ENCODE measurements at regions not wholly inside any gene's neighbourhood (a gene's known extent, or its start where the extent isn't known, plus 50 kb on each side); places are given as distances from the start of the nearest gene placed in this dataset.
A peak's percentile ranks its signal among the peaks of the same experiment; 100 is the strongest.
"Not testable (repeated sequence)": the region's sequence is repeated elsewhere in the genome, so short reads cannot be mapped to it uniquely, and the experiment has no call there.

- DNase-seq: no peak
Observed at GRCh38 chr1:55801481-55801880, 586.3 kb upstream of the USP24 start.

DNA sequence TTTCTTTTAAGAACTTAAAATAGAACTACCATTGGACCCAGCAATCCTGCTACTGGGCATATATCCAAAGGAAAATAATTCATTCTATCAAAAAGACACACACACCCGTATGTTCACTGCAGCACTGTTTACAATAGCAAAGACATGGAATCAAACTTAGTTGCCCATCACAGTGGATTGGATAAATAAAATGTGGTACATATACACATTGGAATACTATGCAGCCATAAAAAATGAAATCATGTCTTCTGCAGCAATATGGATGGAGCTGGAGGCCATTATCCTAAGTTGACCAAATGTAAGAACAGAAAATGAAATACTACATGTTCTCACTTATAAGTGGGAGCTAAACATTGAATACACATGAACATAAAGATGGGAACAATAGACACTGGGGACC lies 585.3 kb upstream of the USP24 start:
- no peak for DNase-seq

- no peak for DNase-seq
Observed at GRCh38 chr1:55793856-55794255, 578.7 kb upstream of the USP24 start.

DNA sequence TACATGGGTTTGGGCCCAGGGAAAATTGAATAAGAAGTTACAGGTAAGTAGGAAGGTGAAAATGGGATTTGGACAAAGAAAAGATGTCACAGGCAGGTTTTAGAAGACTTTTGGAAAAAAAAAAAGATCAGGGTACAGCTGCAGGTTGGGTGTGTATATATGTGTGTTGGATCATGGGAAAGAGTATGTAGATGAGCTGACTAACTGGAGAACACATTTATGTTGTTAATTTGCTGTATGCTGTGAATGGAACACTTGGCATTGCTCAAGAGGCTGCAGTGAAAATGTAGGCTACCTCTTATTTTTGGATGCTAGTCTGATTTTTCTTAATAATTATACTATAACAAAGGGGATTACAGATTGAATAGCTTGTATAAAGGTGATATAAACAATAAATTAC lies 577.7 kb upstream of the USP24 start:
- no peak for DNase-seq

DNA sequence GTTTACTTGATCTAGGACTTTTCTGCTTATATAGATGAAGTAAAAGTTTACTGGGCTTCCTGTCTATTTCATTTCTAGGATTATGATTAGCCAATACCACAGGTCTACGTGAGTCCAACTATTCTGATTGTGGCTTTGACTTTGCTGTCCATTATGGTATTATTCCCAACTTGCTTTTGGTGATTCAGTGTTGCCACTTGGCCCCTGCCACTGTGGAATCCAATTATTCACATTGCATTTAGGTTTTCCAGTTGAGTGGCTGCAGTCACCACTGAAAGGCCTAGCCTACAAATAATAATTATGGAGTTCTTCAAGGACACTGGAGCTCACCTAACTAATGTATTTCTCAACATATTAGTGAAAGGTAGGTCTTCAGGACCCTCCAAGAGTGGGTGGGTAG lies 574.3 kb upstream of the USP24 start:
- DNase-seq: no peak

DNA sequence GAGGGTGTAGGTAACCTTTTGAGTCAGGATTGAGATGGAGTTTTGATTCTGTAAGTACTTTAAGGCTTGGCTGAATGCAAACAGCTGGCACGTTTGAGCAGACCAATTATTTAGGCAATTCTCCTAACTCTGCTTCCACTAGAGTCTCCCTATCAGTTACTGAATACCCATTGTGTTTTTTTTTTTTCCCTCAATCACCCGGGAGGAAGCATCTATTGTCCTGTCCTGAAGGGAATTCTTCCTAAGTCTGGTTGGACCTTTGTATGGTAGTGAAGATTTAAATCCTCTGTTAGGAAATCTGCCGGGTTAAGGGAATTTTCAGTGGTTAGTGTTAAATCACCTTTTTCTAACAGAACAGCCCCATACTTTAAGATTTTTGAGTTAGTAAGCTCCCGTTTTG lies 571.2 kb upstream of the USP24 start:
- no peak for DNase-seq

DNA sequence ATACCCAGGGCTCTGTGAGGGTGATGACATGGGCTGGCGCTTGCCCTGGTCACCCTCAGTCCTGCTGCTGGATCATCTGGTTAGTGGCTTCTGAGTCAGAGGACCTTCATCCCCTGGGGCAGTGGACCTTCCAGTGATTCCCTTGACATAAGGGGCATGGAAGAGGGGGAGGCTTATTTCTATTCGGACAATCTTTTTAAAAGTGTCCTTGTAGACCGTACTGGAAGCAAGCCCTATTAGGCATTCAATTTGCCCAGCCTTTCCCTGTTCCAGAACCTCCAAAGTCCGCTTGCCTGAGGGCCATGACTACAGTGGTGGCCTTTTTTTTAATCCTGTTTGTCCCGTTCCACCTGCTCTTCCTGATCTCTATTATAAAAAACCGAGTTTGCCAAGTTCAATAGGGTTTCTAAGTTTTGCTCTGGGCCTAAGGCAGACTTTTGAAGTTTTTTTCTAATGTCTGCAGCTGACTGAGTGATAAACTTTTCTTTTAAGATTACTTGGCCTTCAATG lies 569.8 kb upstream of the USP24 start:
- not testable (repeated sequence) for DNase-seq

DNA sequence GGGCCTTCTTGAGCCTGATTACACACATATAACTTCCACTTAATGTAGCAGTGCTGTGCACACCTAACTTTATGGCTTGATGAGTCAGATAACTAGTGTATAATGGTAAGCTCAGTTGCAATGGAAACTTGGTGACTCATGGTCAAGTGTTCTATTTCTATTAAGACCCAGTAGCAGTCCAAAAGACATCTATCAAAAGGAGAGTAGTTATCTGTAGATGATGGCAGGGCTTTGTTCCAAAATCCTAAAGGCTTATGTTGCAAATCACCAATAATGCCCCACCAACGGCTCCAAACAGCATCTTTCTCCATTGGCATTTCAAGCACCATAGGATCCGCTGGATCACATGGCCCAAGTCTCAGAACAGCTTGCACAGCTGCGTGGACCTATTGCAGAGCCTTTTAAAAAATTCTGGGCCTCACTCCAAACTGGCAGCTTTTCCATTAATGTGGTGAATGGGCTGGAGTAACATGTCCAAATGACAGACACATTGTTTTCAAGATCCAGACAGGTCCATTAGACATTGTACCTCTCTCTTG lies 566.8 kb upstream of the USP24 start:
- DNase-seq: no peak

- no peak for DNase-seq
Observed at GRCh38 chr1:55781003-55781402, 565.8 kb upstream of the USP24 start.

- no peak for DNase-seq
Observed at GRCh38 chr1:55777545-55777944, 562.4 kb upstream of the USP24 start.

DNA sequence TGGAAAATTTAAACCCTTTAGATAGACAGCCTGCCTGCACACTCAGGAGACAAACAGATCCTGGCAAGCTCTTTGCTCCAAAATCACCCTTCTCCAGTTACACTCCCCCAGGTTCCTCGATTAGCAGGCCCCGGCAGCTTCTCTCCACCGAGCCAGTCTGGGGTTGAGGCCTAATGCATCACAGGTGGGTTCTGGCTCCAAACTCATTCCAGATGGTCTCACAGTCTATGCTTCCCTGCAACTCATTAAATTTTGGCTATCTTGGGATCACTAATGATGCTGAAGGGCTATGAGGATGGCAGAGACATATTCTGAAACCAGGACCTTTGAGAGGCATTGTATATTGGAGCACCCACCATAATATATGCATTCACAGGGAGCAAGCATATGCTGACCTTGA lies 559.8 kb upstream of the USP24 start:
- DNase-seq: no peak

- DNase-seq: no peak
Observed at GRCh38 chr1:55774446-55774845, 559.3 kb upstream of the USP24 start.

DNA sequence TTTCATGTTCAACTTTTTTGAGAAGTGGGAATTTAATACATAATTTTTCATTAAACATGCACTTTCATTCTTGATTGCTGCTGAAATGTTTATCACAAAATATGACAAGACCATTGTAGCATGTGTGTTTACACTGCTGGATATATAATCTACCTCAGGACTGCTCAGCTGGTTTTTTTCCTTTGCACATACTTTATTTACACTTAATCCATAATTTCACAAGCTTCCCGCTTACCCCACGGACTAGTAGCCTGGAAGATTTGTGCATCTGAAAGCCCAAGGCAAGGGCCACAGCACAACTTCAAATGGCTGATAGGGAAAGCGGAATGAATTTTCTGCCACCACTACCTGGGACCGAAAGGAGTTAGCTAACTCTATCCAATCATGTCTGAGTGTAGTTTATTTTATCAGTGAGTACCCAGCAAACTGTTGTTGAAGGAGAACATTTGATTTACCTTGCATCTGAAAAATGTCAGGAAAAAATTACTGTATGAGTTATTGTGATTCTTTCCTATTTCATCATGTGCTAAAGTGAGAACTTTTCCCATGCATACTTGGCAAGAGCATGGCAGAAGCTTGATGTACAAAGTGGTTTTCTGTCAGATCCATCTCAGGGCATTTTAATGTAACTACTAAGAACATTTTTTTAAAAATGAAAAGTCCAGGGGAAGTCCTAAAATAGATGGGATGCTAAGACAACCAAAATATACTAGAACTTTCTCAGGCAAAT lies 558.2 kb upstream of the USP24 start:
- DNase-seq: no peak

DNA sequence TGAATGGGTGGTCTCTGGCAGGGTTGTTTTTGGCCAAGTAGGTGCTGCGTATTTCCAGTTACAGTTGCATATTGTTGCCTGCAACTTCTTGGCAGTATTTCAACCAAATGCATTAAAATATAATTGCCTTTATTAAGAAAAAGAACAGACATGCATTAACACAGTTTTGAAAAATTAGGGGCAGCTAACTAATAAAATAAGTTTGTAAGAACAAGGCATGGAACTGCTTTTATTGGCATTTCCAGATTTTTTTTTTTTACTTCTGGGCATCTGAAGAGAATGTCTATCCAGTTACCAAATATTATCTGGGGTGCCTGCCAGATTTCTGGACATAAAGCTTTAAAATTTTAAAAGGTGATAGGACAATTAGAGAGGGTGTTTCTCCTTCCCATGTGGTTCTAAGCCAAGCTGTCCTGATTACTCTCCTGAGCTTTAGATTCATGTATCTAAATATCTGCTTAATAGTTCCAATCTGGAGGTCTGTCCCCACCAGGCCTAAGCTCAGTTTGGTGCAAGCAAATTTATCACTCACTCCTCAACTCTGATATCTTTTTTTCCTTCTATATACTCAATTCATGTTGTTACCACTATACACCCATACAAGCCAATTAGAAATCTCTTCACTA lies 553.3 kb upstream of the USP24 start:
- DNase-seq: no peak

DNA sequence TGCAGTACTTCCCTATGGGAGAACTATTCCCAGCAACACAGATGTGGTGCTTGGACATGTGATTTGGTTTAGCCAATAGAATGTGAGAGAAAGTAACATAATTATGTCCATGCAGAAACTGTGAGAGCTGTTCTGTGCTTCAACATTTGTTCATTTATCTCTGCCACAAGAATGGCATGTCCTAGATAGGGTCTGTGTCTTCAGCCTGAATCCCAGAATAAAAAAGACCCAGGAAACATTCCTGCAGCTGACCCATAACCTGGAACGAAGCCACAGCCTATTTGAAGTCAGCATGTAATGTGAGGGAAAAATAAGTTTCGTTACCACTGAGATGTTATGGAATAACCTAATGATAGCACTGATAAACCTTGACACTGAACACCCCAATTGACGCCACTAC lies 552.0 kb upstream of the USP24 start:
- DNase-seq: no peak

DNA sequence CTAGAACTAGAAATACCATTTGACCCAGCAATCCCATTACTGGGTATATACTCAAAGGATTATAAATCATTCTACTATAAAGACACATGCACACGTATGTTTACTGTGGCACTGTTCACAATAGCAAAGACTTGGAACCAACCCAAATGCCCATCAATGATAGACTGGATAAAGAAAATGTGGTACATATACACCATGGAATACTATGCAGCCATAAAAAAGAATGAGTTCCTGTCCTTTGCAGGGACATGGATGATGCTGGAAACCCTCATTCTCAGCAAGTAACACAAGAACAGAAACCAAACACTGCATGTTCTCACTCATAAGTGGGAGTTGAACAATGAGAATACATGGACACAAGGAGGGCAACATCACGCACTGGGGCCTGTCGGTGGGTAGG lies 550.3 kb upstream of the USP24 start:
- DNase-seq: not testable (repeated sequence)

- no peak for DNase-seq
Observed at GRCh38 chr1:55751776-55752175, 536.6 kb upstream of the USP24 start.

DNA sequence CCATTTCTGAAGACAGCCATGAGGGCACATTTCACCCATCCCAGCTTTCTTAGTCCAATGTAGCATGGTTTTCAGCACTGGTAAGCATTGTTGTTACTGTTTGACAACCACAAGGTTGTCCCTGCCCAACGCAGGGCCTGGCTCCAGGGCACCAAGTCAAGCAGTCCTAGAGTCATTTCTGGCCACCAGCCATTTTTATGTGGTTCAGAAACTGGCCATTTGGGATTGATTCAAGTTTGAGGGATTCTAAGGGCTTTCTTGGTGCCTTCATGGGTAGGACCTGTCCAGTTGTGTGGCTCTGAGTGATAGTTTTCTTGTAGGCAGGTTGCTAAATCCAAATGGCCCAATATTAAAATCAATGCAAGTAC lies 535.4 kb upstream of the USP24 start:
- DNase-seq: no peak

GRCh38 chr1:55749975-55750627 lies 534.9 kb upstream of the USP24 start:
- no peak for DNase-seq

DNA sequence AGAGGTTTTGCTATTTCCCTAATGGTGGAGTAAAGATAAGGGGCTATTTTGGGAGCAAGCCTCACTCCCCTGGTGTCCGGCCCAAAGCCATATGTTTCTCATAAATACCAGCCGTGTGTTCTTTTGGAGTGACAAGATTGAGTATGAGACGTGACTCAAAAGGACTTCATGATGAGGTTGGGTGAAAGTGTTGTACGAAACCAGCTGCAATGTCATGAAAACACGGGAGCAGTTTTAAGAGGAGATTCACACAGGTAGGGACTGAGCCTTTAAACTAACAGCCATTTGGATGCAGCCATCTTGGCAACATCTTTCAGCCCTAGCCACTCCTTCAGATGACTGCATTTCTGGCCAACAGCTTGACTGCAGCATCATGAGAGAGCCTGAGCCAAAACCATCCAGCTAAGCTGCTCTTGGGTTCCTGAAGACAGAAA lies 532.3 kb upstream of the USP24 start:
- DNase-seq: no peak

DNA sequence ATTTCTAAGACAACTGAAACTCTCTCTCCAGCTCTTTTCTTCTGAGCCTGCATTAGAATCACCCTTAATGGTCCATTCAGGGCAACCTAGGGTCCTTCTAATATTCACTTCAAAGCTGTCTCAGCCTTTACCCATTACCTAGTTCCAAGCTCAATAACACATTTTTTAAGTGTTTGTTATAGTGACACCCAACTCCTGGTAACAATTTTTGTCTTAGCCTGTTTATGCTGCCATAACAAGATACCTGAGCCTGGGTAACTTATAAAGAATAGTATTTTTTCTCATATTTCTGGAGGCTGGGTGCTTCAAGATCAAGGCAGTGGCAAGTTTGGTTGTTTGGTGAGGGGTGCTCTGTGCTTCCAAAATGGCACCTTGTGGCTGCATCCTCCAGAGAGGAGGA lies 531.5 kb upstream of the USP24 start:
- no peak for DNase-seq

GRCh38 chr1:55741516-55741915 lies 526.4 kb upstream of the USP24 start:
- DNase-seq: peak; percentile 92

DNA sequence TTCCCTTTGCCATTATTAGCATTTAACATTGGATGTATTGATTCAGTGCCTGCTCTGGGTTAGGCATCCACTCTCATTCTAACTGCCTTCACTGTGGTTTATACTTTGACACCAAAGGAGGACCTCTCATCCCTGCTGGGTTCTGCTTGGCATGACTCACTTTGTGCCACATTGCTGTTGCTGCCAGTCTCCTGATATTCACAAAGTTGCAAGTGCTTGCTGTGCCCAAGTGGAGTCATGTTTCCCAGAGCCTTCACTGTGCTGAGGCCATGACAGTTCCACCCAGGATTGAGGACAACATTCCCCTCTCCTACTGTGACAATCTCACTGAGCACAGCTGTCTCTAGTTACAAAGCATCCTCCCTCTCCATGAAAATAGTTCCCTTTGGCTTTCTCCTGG lies 519.9 kb upstream of the USP24 start:
- DNase-seq: no peak

GRCh38 chr1:55726994-55727393 lies 511.8 kb upstream of the USP24 start:
- DNase-seq: no peak
